Fibroblast of pulmonary artery (primary cell): ENCODE measurements at regions not wholly inside any gene's neighbourhood (a gene's known extent, or its start where the extent isn't known, plus 50 kb on each side); places are given as distances from the start of the nearest gene placed in this dataset.

Experiments
- DNase-seq: peaks from one replicate; pipeline ENCODE4 v3.0.0-alpha.2; 2010; ENCODE audit warnings: low read depth
- H3K4me3 ChIP-seq: replicated peaks from 2 replicates; pipeline ENCODE4 v1.5.1; 2011; ENCODE audit warnings: low read depth, mild to moderate bottlenecking, control low read depth, low read length, moderate library complexity
- CTCF ChIP-seq: IDR thresholded peaks from 2 replicates; pipeline ENCODE4 v1.5.1; 2011; ENCODE audit warnings: mild to moderate bottlenecking, control low read depth, low read length, inconsistent platforms; ENCODE audit errors: missing control alignments

GRCh38 chr3:66748175-66748876 is 247.5 kb upstream of the LRIG1 start:
- TF ChIP-seq CTCF: no peak
- DNase-seq: no peak
- no peak overlapping the region for H3K4me3 ChIP-seq

- no peak for DNase-seq
- H3K4me3 ChIP-seq: no peak overlapping the region
- no peak for TF ChIP-seq CTCF
Observed at GRCh38 chr3:66751842-66752241, 246.3 kb upstream of the KBTBD8 start.

DNA sequence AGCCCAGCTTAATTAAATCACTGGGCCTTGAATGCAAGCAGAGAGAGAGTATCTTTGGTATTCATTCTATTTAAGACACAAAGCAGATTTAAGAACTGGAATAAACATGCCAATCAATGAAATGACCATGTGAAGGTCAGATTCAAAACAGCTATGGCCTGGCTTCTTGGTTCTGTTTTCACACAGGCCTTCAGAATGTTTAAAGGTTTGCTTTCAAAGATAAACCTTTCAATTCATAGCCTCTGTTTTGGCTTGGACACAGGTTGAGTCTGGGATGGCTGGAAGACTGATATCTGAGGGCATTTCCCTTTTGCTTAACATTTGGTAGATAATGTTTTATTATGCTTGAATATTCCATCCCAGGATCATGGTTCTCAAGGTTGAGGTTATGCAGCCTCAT is 244.4 kb upstream of the KBTBD8 start:
- H3K4me3 ChIP-seq: no peak overlapping the region
- DNase-seq: no peak
- TF ChIP-seq CTCF: no peak

DNA sequence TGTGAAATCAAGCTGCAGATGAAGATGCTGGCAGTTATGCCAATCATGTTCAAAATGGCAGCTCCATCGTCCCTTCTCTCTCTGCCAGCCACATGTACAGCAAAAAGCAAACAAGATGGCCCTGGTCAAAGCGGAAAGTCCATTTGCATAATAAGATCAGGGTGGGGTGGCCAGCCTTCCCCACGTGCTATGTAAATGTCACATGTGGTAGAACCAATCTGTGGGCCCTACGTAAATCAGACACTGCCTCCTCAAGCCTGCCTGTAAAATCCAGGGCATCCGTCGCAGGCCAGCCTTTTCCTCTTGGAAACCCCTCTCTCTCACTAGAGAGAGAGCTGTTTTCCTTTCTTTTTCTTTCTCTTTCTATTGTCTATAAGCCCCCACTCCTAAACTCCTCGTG is 243.5 kb upstream of the KBTBD8 start:
- no peak for DNase-seq
- no peak overlapping the region for H3K4me3 ChIP-seq
- no peak for TF ChIP-seq CTCF

DNA sequence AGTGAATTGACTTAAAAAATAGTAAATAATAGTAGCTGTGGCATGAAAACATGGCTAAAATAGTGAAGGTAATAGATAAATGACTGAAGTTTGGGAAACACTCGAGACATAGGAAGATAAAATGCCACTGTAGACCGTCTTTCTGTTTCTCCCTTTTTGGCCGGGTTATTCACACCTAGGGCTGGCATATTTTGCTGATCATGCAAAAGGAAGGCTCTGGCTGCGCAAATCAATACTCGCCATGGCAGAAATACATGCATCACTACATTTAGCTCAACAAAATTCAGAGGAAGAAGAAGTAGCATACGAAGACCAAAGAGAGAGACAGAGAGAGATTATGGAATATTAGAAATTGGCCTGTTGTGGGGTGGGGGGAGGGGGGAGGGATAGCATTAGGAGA is 242.2 kb upstream of the KBTBD8 start:
- no peak for TF ChIP-seq CTCF
- no peak overlapping the region for H3K4me3 ChIP-seq
- DNase-seq: no peak

- no peak overlapping the region for H3K4me3 ChIP-seq
- no peak for TF ChIP-seq CTCF
- DNase-seq: no peak
Observed at GRCh38 chr3:66756468-66757036, 241.6 kb upstream of the KBTBD8 start.
